ENCODE measurements at regions not wholly inside any gene's neighbourhood (a gene's known extent, or its start where the extent isn't known, plus 50 kb on each side); places are given as distances from the start of the nearest gene placed in this dataset.

- no peak for TF ChIP-seq CTCF (conservative IDR thresholded peaks at IDR 0.05; ENCODE audit: low read depth, low read length)
- no peak for TF ChIP-seq EZH2 (IDR thresholded peaks at IDR 0.05; ENCODE audit: borderline replicate concordance, low read depth, low read length, poor library complexity, severe bottlenecking)
Measured at GRCh38 chr2:145992572-145992971, 1472.7 kb upstream of the ZEB2 start.
